T-cell (primary cell): ENCODE measurements at regions not wholly inside any gene's neighbourhood (a gene's known extent, or its start where the extent isn't known, plus 50 kb on each side); places are given as distances from the start of the nearest gene placed in this dataset.

Source experiments
- ATAC-seq, 4 experiments: fragments of 200-7000 bp in 3 of 4; fragments of 150-1000 bp in 1 of 4; cut with Tn5 transposase; replicated peaks in 1 of 4; 1 replicate in 3 of 4; 2 replicates in 1 of 4; pipeline ENCODE4 v1.10.0; 2021; ENCODE audit warnings: moderate library complexity in 3 of 4, mild to moderate bottlenecking in 2 of 4, moderate number of reproducible peaks in 1 of 4
- CTCF ChIA-PET, 2 donors: fragments of 300-600 bp; sonication (Branson Sonifier 250); formaldehyde crosslinking; loops; one replicate each; lab custom pipeline; 2022; ENCODE audit warnings: antibody characterized with exemption in 2 of 2; lab: Charles Lee
- POLR2A ChIA-PET, 2 donors: fragments of 300-600 bp; sonication (Branson Sonifier 250); formaldehyde crosslinking; loops; one replicate each; lab custom pipeline; 2022; ENCODE audit warnings: antibody characterized with exemption in 2 of 2; lab: Charles Lee
- DNase-seq, 35 experiments: peaks; one replicate each; pipeline versions ENCODE4 v3.0.0 to v3.0.0-alpha.2; 2013 to 2023
- H3K27ac ChIP-seq: one replicate; pipeline ENCODE4 v1.5.1; 2013; ENCODE audit warnings: low read length
- H3K27me3 ChIP-seq, 2 experiments: replicated peaks in 1 of 2; 1 replicate in 1 of 2; 2 replicates in 1 of 2; pipeline versions ENCODE4 v1.6.1 to v1.7.0; 2013; ENCODE audit warnings: low read length in 1 of 2, mixed read lengths in 1 of 2; ENCODE audit not compliant: control insufficient read depth in 2 of 2, insufficient read depth in 2 of 2; ENCODE audit errors: extremely low read depth in 1 of 2
- H3K36me3 ChIP-seq, 2 donors: 1 replicate in 1 of 2; 2 replicates in 1 of 2; pipeline versions ENCODE4 v1.6.1 to v1.7.0; 2013; ENCODE audit warnings: low read length in 1 of 2; ENCODE audit not compliant: control insufficient read depth in 2 of 2, insufficient read depth in 1 of 2; ENCODE audit errors: extremely low read depth in 1 of 2
- H3K4me1 ChIP-seq, 2 experiments: 1 replicate in 1 of 2; 2 replicates in 1 of 2; pipeline versions ENCODE4 v1.6.1 to v1.7.0; 2013; ENCODE audit warnings: low read length in 2 of 2, mixed read lengths in 1 of 2; ENCODE audit not compliant: insufficient read depth in 2 of 2, control insufficient read depth in 1 of 2; ENCODE audit errors: extremely low read depth in 1 of 2
- H3K4me3 ChIP-seq, 2 donors: 1 replicate in 1 of 2; 2 replicates in 1 of 2; pipeline versions ENCODE4 v1.5.1 to v1.7.0; 2013; ENCODE audit warnings: mild to moderate bottlenecking in 2 of 2, low read length in 1 of 2, moderate library complexity in 1 of 2; ENCODE audit not compliant: control insufficient read depth in 1 of 2; ENCODE audit errors: extremely low read depth in 1 of 2
- H3K9me3 ChIP-seq: 2 replicates; pipeline ENCODE4 v1.7.0; 2013
- H3K27ac Mint-ChIP-seq, 2 donors: one replicate each; pipeline ENCODE4 v1.8.0; 2020 to 2021; ENCODE audit warnings: mild to moderate bottlenecking in 2 of 2, mixed read lengths in 2 of 2
- H3K27me3 Mint-ChIP-seq, 2 donors: one replicate each; pipeline ENCODE4 v1.8.0; 2021 to 2022; ENCODE audit warnings: mixed read lengths in 2 of 2
- H3K36me3 Mint-ChIP-seq: one replicate; pipeline ENCODE4 v1.8.0; 2021; ENCODE audit warnings: mixed read lengths
- H3K4me1 Mint-ChIP-seq, 3 donors: one replicate each; pipeline ENCODE4 v1.8.0; 2020 to 2022; ENCODE audit warnings: mixed read lengths in 3 of 3, mild to moderate bottlenecking in 1 of 3
- H3K4me3 Mint-ChIP-seq, 3 donors: one replicate each; pipeline ENCODE4 v1.8.0; 2020 to 2022; ENCODE audit warnings: mild to moderate bottlenecking in 3 of 3, mixed read lengths in 3 of 3, moderate library complexity in 3 of 3
- H3K9me3 Mint-ChIP-seq, 3 donors: one replicate each; pipeline ENCODE4 v1.8.0; 2020 to 2022; ENCODE audit warnings: mixed read lengths in 3 of 3
- WGBS: methylation state at CpG from one replicate; pipeline ENCODE4 v1.1.5; 2013; ENCODE audit warnings: missing lambda C conversion rate; ENCODE audit not compliant: insufficient coverage; 5-methylcytosine and 5-hydroxymethylcytosine counted together

DNA sequence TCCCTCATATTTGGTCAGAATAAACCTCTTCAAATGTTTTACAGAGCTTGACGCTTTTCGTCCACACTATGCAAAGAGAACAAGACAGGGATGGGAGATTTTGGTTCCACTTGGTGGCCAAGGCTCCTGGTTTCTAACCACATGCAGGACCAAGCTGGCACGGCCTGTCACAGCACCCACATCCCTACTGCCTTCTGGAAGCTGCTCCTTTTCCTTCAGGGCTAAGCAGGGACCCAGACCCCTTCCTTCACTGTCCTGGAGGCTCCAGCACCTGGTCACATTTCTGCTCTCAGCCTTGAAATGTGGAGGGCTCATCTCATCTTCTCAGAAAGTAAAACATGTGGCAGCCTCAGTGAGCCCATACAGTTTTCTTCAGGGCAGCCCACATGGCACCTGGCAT is 50.4 kb upstream of the ARHGEF7 start:
- H3K9me3 ChIP-seq: no peaks in the 10 kb centered on the region
- H3K4me3 Mint-ChIP-seq: no peak overlapping the region
- H3K4me1 Mint-ChIP-seq: peaks cover 7 to 8% (median 7%) of the 10 kb centered on the region in 3 donors
- 78% methylated on average over 3 of the region's 3 CpGs for WGBS
- H3K36me3 ChIP-seq: no peaks in the 10 kb centered on the region
- peaks cover 62% of the 10 kb centered on the region in 2 donors for H3K27me3 Mint-ChIP-seq
- ChIA-PET CTCF (no interaction called here), POLR2A (no interaction called here)
- ATAC-seq (no peak), DNase-seq (no peak)
- H3K36me3 Mint-ChIP-seq: no peaks in the 10 kb centered on the region
- peaks cover 0 to 14% of the 10 kb centered on the region in 2 experiments for H3K4me1 ChIP-seq
- H3K27ac Mint-ChIP-seq: no peak overlapping the region
- H3K4me3 ChIP-seq: no peak overlapping the region
- H3K27me3 ChIP-seq: peaks cover 4 to 47% of the 10 kb centered on the region in 2 experiments
- no peaks in the 10 kb centered on the region for H3K9me3 Mint-ChIP-seq
- H3K27ac ChIP-seq: no peak overlapping the region

GRCh38 chr13:111062966-111063365 is 52.1 kb upstream of the ARHGEF7 start:
- Mint-ChIP-seq H3K27ac (no peak overlapping the region), H3K36me3 (no peaks in the 10 kb centered on the region), H3K27me3 (peaks cover 65% of the 10 kb centered on the region in 2 donors), H3K4me3 (no peak overlapping the region), H3K4me1 (peaks cover 7 to 8% (median 7%) of the 10 kb centered on the region in 3 donors), H3K9me3 (no peaks in the 10 kb centered on the region)
- H3K27me3 ChIP-seq: peaks cover 4 to 56% of the 10 kb centered on the region in 2 experiments
- WGBS: 16% methylated on average over 2 of the region's 2 CpGs
- DNase-seq (no peak), ATAC-seq (no peak)
- no peak overlapping the region for H3K27ac ChIP-seq
- H3K9me3 ChIP-seq: no peaks in the 10 kb centered on the region
- POLR2A ChIA-PET: no interaction called here
- H3K36me3 ChIP-seq: no peaks in the 10 kb centered on the region
- CTCF ChIA-PET: no interaction called here
- peaks cover 0 to 14% of the 10 kb centered on the region in 2 experiments for H3K4me1 ChIP-seq
- no peak overlapping the region for H3K4me3 ChIP-seq

GRCh38 chr13:111062305-111062704 is 52.8 kb upstream of the ARHGEF7 start:
- no peaks in the 10 kb centered on the region for H3K9me3 Mint-ChIP-seq

DNA sequence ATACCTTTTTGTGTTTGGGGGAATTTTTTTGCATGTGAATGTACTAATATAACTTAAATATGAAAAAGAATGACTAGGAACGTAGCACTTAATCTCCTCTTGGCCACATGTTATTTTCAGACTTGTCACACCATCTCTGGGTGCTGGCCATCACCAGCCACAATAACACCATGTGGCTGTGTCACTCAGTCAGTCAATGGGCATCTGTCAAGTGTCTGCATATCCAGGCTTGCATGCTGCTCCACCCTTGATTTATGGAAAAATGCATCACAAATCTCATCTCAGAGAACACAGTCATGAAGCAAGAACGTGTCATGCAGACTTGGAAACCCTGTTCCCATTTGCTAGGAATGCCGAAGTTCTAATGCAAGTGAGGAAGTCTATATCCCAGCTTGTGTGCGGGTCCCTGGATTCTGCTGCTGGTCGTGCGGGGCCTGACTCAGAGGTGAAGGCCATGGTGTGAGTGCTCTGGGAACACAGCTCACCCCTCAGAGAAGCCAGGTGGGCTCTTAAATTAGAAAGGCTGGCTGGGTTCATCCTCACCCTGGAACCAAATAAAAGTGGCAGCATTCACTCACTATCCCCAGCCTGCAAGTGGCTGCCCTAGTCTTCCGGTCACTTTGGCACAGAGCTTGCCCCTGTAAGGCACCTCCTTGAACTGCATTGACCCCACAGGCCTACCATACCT is 53.6 kb upstream of the ARHGEF7 start:
- Histone ChIP-seq H3K36me3 (no peaks in the 10 kb centered on the region), H3K4me3 (no peak overlapping the region), H3K27me3 (peaks cover 2 to 45% of the 10 kb centered on the region in 2 experiments), H3K4me1 (peaks cover 0 to 2% of the 10 kb centered on the region in 2 experiments), H3K9me3 (no peaks in the 10 kb centered on the region), H3K27ac (no peak overlapping the region)
- whole genome bisulfite sequencing: 91% methylated on average over 5 of the region's 7 CpGs
- no peak overlapping the region for H3K27ac Mint-ChIP-seq
- peaks cover 68 to 71% of the 10 kb centered on the region in 2 donors for H3K27me3 Mint-ChIP-seq
- H3K4me1 Mint-ChIP-seq: peaks cover 2 to 4% (median 2%) of the 10 kb centered on the region in 3 donors
- H3K9me3 Mint-ChIP-seq: no peaks in the 10 kb centered on the region
- ATAC-seq (no peak), DNase-seq (no peak)
- H3K36me3 Mint-ChIP-seq: no peaks in the 10 kb centered on the region
- CTCF ChIA-PET: no interaction called here
- H3K4me3 Mint-ChIP-seq: no peak overlapping the region
- POLR2A ChIA-PET: interaction anchor here in 1 of 2 donors (0.6 kb wide), 1 partner anchor 289 kb away, joined by 3 read pairs; no protein-coding TSS in a partner anchor

More at GRCh38 chr13:111062305-111062704, 52.8 kb upstream of the ARHGEF7 start:
- peaks cover 0 to 10% of the 10 kb centered on the region in 2 experiments for H3K4me1 ChIP-seq
- no peaks in the 10 kb centered on the region for H3K36me3 ChIP-seq
- H3K27me3 ChIP-seq: peaks cover 4 to 52% of the 10 kb centered on the region in 2 experiments
- H3K27ac ChIP-seq: no peak overlapping the region
- H3K4me3 Mint-ChIP-seq: no peak overlapping the region
- ATAC-seq: no peak
- DNase-seq: no peak
- CTCF ChIA-PET: no interaction called here
- no peaks in the 10 kb centered on the region for H3K36me3 Mint-ChIP-seq
- H3K27ac Mint-ChIP-seq: no peak overlapping the region
- no peak overlapping the region for H3K4me3 ChIP-seq
- peaks cover 66 to 67% of the 10 kb centered on the region in 2 donors for H3K27me3 Mint-ChIP-seq
- H3K9me3 ChIP-seq: no peaks in the 10 kb centered on the region
- 89% methylated on average over 3 of the region's 7 CpGs for WGBS
- peaks cover 4 to 7% (median 4%) of the 10 kb centered on the region in 3 donors for H3K4me1 Mint-ChIP-seq
- POLR2A ChIA-PET: no interaction called here

DNA sequence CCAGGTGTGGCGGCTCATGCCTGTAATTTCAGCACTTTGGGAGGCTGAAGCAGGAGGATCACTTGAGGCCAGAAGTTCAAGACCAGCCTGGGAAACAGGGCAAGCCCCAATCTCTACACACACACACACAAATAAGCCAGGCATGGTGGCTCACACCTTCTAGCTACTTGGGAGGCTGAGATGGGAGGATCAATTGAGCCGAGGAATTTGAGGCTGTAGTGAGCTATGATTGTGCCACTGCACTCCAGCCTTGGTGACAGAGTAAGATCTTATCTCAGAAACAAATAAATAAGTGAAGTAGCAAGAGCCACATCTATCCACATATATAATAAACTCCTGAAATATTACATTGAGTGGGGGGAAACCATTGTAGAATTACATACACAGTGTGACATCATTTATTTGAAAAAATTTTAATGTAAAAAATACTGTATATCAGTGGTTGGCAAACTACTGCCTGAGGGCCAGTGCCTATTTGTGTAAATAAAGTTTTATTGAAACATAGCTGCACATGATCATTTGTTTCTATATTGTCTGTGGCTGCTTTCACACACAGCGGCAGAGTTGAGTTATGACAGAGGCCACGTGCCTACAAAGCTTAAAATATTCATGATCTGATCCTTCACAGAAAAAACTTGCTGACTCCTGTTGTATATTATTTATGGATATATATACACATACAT is 54.7 kb upstream of the ARHGEF7 start:
- ATAC-seq: no peak
- no peak overlapping the region for H3K27ac ChIP-seq
- H3K4me3 Mint-ChIP-seq: no peak overlapping the region
- no peaks in the 10 kb centered on the region for H3K9me3 ChIP-seq
- H3K36me3 ChIP-seq: no peaks in the 10 kb centered on the region
- POLR2A ChIA-PET: no interaction called here
- H3K4me1 ChIP-seq: no peaks in the 10 kb centered on the region
- H3K4me3 ChIP-seq: no peak overlapping the region
- H3K27ac Mint-ChIP-seq: no peak overlapping the region
- H3K36me3 Mint-ChIP-seq: no peaks in the 10 kb centered on the region
- H3K4me1 Mint-ChIP-seq: no peaks in the 10 kb centered on the region
- 100% methylated on average over 1 of the region's 4 CpGs for WGBS
- H3K27me3 ChIP-seq: peaks cover 0 to 36% of the 10 kb centered on the region in 2 experiments
- H3K9me3 Mint-ChIP-seq: no peaks in the 10 kb centered on the region
- CTCF ChIA-PET: interaction anchor here in 1 of 2 donors (1.1 kb wide), 1 partner anchor 9 kb away, joined by 3 read pairs; no protein-coding TSS in a partner anchor
- H3K27me3 Mint-ChIP-seq: peaks cover 62% of the 10 kb centered on the region in 2 donors
- DNase-seq: no peak

- Histone ChIP-seq H3K4me1 (no peaks in the 10 kb centered on the region), H3K9me3 (no peaks in the 10 kb centered on the region), H3K4me3 (no peak overlapping the region), H3K27me3 (peaks cover 0 to 30% of the 10 kb centered on the region in 2 experiments), H3K27ac (no peak overlapping the region), H3K36me3 (no peaks in the 10 kb centered on the region)
- no peaks in the 10 kb centered on the region for H3K36me3 Mint-ChIP-seq
- H3K27ac Mint-ChIP-seq: no peak overlapping the region
- CTCF ChIA-PET: no interaction called here
- DNase-seq: no peak
- peaks cover 48 to 55% of the 10 kb centered on the region in 2 donors for H3K27me3 Mint-ChIP-seq
- 83% methylated on average over 3 of the region's 5 CpGs for WGBS
- no peaks in the 10 kb centered on the region for H3K4me1 Mint-ChIP-seq
- no peak for ATAC-seq
- H3K4me3 Mint-ChIP-seq: no peak overlapping the region
- no peaks in the 10 kb centered on the region for H3K9me3 Mint-ChIP-seq
- POLR2A ChIA-PET: no interaction called here
Measured at GRCh38 chr13:111058796-111059506, 56.2 kb upstream of the ARHGEF7 start.
